Ishikawa (cell line): ENCODE measurements at regions not wholly inside any gene's neighbourhood (a gene's known extent, or its start where the extent isn't known, plus 50 kb on each side); places are given as distances from the start of the nearest gene placed in this dataset.

Experiments used
- CREB1 ChIP-seq: IDR thresholded peaks from 2 replicates; pipeline ENCODE4 v1.6.1; 2012; ENCODE audit warnings: low read depth
- EP300 ChIP-seq: IDR thresholded peaks from 2 replicates; pipeline ENCODE4 v1.6.1; 2012; ENCODE audit warnings: borderline replicate concordance
- NFIC ChIP-seq: IDR thresholded peaks from 2 replicates; pipeline ENCODE4 v1.6.1; 2012
- RAD21 ChIP-seq: IDR thresholded peaks from 2 replicates; pipeline ENCODE4 v1.6.1; 2012; ENCODE audit warnings: low read depth
- REST ChIP-seq: IDR thresholded peaks from 2 replicates; pipeline ENCODE4 v1.6.1; 2012; ENCODE audit warnings: low read depth, mild to moderate bottlenecking
- TF ChIP-seq, protein P1 (sequence below): IDR thresholded peaks from 2 replicates; pipeline ENCODE4 v1.6.1; 2012

- TF ChIP-seq NFIC (no peak), EP300 (no peak), REST (no peak), CREB1 (no peak), RAD21 (no peak)
- TF ChIP-seq, protein P1, sequence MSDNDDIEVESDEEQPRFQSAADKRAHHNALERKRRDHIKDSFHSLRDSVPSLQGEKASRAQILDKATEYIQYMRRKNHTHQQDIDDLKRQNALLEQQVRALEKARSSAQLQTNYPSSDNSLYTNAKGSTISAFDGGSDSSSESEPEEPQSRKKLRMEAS = no peak
Measured at GRCh38 chr3:117107946-117108345, 398.4 kb downstream of the TUSC7 start.
